HUES48 (cell line): ENCODE measurements at regions not wholly inside any gene's neighbourhood (a gene's known extent, or its start where the extent isn't known, plus 50 kb on each side); places are given as distances from the start of the nearest gene placed in this dataset.
"Not testable (repeated sequence)": the region's sequence is repeated elsewhere in the genome, so short reads cannot be mapped to it uniquely, and the experiment has no call there.

Source experiments
- H3K27ac ChIP-seq: one replicate; pipeline ENCODE4 v1.7.0; 2013; ENCODE audit warnings: low read depth, low read length, inconsistent platforms
- H3K27me3 ChIP-seq: 2 replicates; pipeline ENCODE4 v1.6.1; 2013; ENCODE audit warnings: mild to moderate bottlenecking, low read length; ENCODE audit not compliant: control insufficient read depth, insufficient read depth
- H3K36me3 ChIP-seq: 2 replicates; pipeline ENCODE4 v1.6.1; 2013; ENCODE audit warnings: low read length; ENCODE audit not compliant: control insufficient read depth, insufficient read depth
- H3K4me1 ChIP-seq: 2 replicates; pipeline ENCODE4 v1.6.1; 2013; ENCODE audit warnings: mild to moderate bottlenecking, low read length; ENCODE audit not compliant: control insufficient read depth, insufficient read depth
- H3K4me3 ChIP-seq: 2 replicates; pipeline ENCODE4 v1.5.1; 2013; ENCODE audit warnings: mild to moderate bottlenecking, low read depth, low read length
- H3K9ac ChIP-seq: 2 replicates; pipeline ENCODE4 v1.6.1; 2013; ENCODE audit warnings: mild to moderate bottlenecking, low read depth, low read length, moderate library complexity
- H3K9me3 ChIP-seq: 2 replicates; pipeline ENCODE4 v1.6.1; 2013; ENCODE audit warnings: low read length; ENCODE audit not compliant: control insufficient read depth, insufficient read depth

GRCh38 chr2:8552293-8552801, 129.5 kb upstream of the ID2 start:
- Histone ChIP-seq H3K36me3 (no peaks in the 10 kb centered on the region), H3K4me3 (no peak overlapping the region), H3K9ac (no peak overlapping the region), H3K4me1 (no peaks in the 10 kb centered on the region), H3K27me3 (no peaks in the 10 kb centered on the region), H3K27ac (no peak overlapping the region), H3K9me3 (no peaks in the 10 kb centered on the region)

DNA sequence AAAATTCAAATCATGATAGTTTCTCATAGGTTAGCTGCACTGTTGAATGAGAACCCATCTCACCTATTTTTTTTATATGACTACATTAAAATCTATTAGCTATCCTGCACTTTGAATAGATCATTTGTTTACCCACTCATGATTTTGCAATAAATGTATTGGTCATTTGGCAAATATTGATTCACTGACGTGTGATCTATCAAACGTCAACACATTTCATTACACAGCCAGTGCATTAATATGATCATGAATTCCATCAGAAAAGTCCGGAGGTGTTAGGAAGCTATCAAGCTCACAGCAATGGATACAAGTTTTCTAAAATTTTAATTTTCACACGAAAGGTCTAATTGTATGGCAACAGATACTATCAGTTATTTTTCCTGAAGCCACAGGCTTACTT, 128.2 kb upstream of the ID2 start:
- Histone ChIP-seq H3K27me3 (no peaks in the 10 kb centered on the region), H3K4me1 (no peaks in the 10 kb centered on the region), H3K9me3 (no peaks in the 10 kb centered on the region), H3K27ac (no peak overlapping the region), H3K36me3 (no peaks in the 10 kb centered on the region), H3K9ac (no peak overlapping the region), H3K4me3 (no peak overlapping the region)

DNA sequence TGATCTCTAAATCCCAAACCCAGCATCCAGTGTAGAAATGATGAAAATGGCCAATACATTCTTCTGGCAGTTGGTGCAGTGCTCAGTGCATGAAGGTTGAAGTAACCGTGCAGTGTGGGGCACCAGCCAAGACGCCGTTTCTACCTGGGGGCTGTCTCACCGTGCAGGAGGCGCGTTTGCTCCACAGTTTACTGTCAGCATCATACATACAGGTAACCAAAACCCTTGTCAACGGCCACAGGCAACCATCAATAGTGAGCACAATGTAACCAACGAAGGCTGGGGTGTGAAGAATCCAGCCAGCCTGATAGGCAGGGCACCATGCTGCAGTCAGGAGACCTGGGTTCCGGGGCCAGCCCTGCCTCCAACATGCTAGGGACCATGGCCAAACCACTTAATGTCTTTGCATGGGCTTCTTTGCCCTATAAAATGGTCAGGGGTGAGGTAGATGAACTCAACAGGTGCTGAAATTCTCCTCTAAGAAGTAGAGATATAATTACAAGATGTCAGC, 127.5 kb upstream of the ID2 start:
- Histone ChIP-seq H3K4me3 (no peak overlapping the region), H3K27me3 (no peaks in the 10 kb centered on the region), H3K9me3 (no peaks in the 10 kb centered on the region), H3K27ac (no peak overlapping the region), H3K9ac (no peak overlapping the region), H3K4me1 (no peaks in the 10 kb centered on the region), H3K36me3 (no peaks in the 10 kb centered on the region)

GRCh38 chr2:8555543-8555942, 126.3 kb upstream of the ID2 start:
- Histone ChIP-seq H3K36me3 (no peaks in the 10 kb centered on the region), H3K27ac (no peak overlapping the region), H3K4me3 (no peak overlapping the region), H3K27me3 (no peaks in the 10 kb centered on the region), H3K9ac (no peak overlapping the region), H3K9me3 (no peaks in the 10 kb centered on the region), H3K4me1 (no peaks in the 10 kb centered on the region)

GRCh38 chr2:8558096-8558495, 123.8 kb upstream of the ID2 start:
- H3K27ac ChIP-seq = no peak overlapping the region
- H3K27me3 ChIP-seq = no peaks in the 10 kb centered on the region
- H3K4me3 ChIP-seq = no peak overlapping the region
- H3K4me1 ChIP-seq = no peaks in the 10 kb centered on the region
- H3K9ac ChIP-seq = no peak overlapping the region
- no peaks in the 10 kb centered on the region; the same call in 1 of the 2 replicates for H3K9me3 ChIP-seq
- H3K36me3 ChIP-seq = no peaks in the 10 kb centered on the region

DNA sequence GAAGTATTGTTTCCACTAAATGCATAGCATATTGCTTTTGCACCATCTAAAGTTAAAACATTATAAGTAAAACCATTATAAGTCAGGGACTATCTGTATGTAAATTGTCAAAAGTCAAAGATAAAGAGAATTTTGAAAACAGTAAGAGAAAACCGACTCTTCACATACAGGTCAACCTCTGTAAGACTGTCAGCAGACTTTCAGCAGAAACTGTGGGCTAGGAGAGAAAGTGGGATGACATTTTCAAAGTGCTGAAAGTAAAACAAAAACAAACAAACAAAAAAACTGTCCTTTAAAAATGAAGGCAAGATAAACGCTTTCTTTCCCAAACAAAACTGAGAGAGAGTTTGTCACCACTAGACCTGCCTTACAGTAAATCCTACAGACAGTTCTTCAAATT, 122.9 kb upstream of the ID2 start:
- no peaks in the 10 kb centered on the region for H3K36me3 ChIP-seq
- no peaks in the 10 kb centered on the region for H3K4me1 ChIP-seq
- H3K4me3 ChIP-seq = no peak overlapping the region
- no peak overlapping the region for H3K9ac ChIP-seq
- no peaks in the 10 kb centered on the region; the same call in 1 of the 2 replicates for H3K9me3 ChIP-seq
- H3K27ac ChIP-seq = no peak overlapping the region
- no peaks in the 10 kb centered on the region for H3K27me3 ChIP-seq

GRCh38 chr2:8559805-8560204, 122.1 kb upstream of the ID2 start:
- Histone ChIP-seq H3K9ac (no peak overlapping the region), H3K27me3 (no peaks in the 10 kb centered on the region), H3K27ac (no peak overlapping the region), H3K4me3 (no peak overlapping the region), H3K36me3 (no peaks in the 10 kb centered on the region), H3K4me1 (no peaks in the 10 kb centered on the region), H3K9me3 (no peaks in the 10 kb centered on the region; the same call in 1 of the 2 replicates)

DNA sequence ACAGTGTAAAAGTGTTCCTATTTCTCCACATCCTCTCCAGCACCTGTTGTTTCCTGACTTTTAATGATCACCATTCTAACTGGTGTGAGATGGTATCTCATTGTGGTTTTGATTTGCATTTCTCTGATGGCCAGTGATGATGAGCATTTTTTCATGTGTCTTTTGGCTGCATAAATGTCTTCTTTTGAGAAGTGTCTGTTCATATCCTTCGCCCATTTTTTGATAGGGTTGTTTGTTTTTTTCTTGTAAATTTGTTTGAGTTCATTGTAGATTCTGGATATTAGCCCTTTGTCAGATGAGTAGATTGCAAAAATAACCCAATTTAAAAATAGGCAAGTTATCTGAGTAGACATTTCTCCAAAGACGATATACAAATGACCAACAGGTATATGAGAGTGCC, 120.2 kb upstream of the ID2 start:
- H3K9me3 ChIP-seq, H3K4me1 ChIP-seq, H3K36me3 ChIP-seq, H3K9ac ChIP-seq, H3K27ac ChIP-seq, H3K27me3 ChIP-seq, H3K4me3 ChIP-seq: not testable (repeated sequence)

DNA sequence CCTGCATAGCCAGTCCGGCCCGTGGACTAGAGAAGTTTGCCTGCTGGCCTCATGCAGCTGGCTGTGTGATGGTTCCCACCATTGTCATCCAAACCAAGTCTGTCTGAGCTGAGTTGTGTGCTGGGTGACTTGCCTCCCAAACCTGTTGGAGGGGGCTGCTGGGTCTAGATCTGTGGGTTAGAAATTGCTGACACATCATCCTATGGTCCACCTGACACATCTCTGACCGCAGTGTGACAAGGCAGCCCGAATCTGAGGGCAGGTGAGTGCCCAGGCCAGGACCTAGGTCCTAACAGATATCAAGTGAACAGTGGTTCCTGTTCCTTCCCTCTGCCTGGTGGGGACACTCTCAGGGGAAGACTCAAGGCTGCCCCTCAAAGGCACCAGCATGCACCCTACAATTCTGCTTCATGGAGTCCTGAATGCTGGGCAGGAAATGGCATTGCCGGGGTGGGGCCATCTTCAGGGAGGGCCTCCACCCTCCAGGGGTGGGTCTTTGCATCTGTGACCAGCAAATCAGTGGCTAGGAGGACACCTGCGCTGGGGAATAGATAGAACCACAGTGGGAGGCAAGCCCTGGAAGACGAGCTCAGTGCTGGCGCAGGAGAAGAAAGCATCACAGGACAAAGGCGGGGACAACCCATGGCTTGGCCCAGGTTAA, 117.9 kb upstream of the ID2 start:
- Histone ChIP-seq H3K9ac (no peak overlapping the region), H3K4me3 (no peak overlapping the region), H3K4me1 (no peaks in the 10 kb centered on the region), H3K27me3 (no peaks in the 10 kb centered on the region), H3K9me3 (no peaks in the 10 kb centered on the region; the same call in 1 of the 2 replicates), H3K36me3 (no peaks in the 10 kb centered on the region), H3K27ac (no peak overlapping the region)

- Histone ChIP-seq H3K4me1 (no peaks in the 10 kb centered on the region), H3K9me3 (no peaks in the 10 kb centered on the region; the same call in 1 of the 2 replicates), H3K4me3 (no peak overlapping the region), H3K36me3 (no peaks in the 10 kb centered on the region), H3K27me3 (no peaks in the 10 kb centered on the region), H3K27ac (no peak overlapping the region), H3K9ac (no peak overlapping the region)
These were observed 117.4 kb upstream of the ID2 start for GRCh38 chr2:8564475-8564874.

GRCh38 chr2:8565399-8566154, 116.3 kb upstream of the ID2 start:
- Histone ChIP-seq H3K27ac (no peak overlapping the region), H3K9me3 (no peaks in the 10 kb centered on the region; the same call in 1 of the 2 replicates), H3K4me3 (no peak overlapping the region), H3K9ac (no peak overlapping the region), H3K4me1 (no peaks in the 10 kb centered on the region), H3K36me3 (no peaks in the 10 kb centered on the region), H3K27me3 (no peaks in the 10 kb centered on the region)
